Stomach (tissue), 4 donors: ENCODE measurements at regions not wholly inside any gene's neighbourhood (a gene's known extent, or its start where the extent isn't known, plus 50 kb on each side); places are given as distances from the start of the nearest gene placed in this dataset.

Experiments
- CTCF ChIP-seq, 7 experiments: fragments of 450-650 bp in 4 of 7; fragments of 200-600 bp in 3 of 7; sonication (generic) in 3 of 7; IDR thresholded peaks; one replicate each; pipeline ENCODE4 v1.5.1; 2016 to 2019; ENCODE audit warnings: antibody characterized with exemption in 7 of 7, control low read depth in 2 of 7, mild to moderate bottlenecking in 1 of 7
- EP300 ChIP-seq: sonication (generic); formaldehyde crosslinking; IDR thresholded peaks from one replicate; pipeline ENCODE4 v1.6.1; 2017; ENCODE audit warnings: antibody characterized with exemption
- POLR2A ChIP-seq, 4 donors: fragments of 450-650 bp; IDR thresholded peaks; one replicate each; pipeline ENCODE4 v1.6.1; 2016; ENCODE audit warnings: antibody characterized with exemption in 4 of 4, control low read depth in 2 of 4, mild to moderate bottlenecking in 1 of 4, moderate library complexity in 1 of 4
- POLR2AphosphoS5 ChIP-seq, 3 donors: sonication (generic); formaldehyde crosslinking; IDR thresholded peaks; one replicate each; pipeline ENCODE4 v1.6.1; 2016; ENCODE audit warnings: antibody characterized with exemption in 3 of 3

- TF ChIP-seq CTCF (IDR thresholded peaks at IDR 0.05), result no peak
- no peak for TF ChIP-seq POLR2A (IDR thresholded peaks at IDR 0.05)
- TF ChIP-seq POLR2AphosphoS5 (IDR thresholded peaks at IDR 0.05), result no peak
- no peak for TF ChIP-seq EP300
These were observed 122.0 kb upstream of the EGLN3 start for GRCh38 chr14:34072921-34073320.
